ENCODE measurements at regions not wholly inside any gene's neighbourhood (a gene's known extent, or its start where the extent isn't known, plus 50 kb on each side); places are given as distances from the start of the nearest gene placed in this dataset.
A peak's percentile ranks its signal among the peaks of the same experiment; 100 is the strongest.
"Not testable (repeated sequence)": the region's sequence is repeated elsewhere in the genome, so short reads cannot be mapped to it uniquely, and the experiment has no call there.

GRCh38 chr2:393711-394696 is 106.1 kb upstream of the ALKAL2 start:
- DNase-seq = peak; percentile 61

DNA sequence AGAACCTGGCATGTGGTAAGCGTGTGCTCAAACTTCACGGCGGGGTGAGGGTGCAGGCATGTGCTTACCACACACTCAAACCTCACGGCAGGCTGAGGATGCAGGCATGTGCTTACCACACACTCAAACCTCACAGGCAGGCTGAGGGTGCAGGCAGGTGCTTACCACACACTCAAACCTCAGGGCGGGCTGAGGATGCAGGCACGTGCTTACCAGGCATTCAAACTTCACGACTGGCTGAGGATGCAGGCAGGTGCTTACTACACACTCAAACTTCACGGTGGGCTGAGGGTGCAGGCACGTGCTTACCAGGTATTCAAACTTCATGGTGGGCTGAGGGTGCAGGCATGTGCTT is 105.0 kb upstream of the ALKAL2 start:
- DNase-seq = no peak

- no peak for DNase-seq
Observed at GRCh38 chr2:392181-392925, 104.5 kb upstream of the ALKAL2 start.

DNA sequence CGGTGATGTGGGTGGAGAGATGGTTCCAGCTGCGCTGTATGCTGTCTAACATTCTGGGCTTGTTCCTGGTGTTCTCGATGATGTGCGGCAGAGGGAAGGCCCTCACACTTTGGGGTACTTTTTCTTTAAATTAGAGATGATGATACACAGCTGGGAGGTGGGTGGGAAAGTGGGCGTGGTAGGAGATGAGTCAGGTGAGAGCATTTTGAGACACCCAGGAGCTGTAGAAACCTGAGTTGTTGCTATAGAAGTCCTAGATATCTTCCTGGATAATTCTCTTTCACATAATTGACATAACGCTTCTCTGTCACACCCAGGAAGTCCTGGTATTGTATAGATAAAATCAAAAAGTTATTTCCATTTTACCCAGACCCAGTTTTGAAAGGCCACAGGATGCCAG is 103.8 kb upstream of the ALKAL2 start:
- DNase-seq = no peak

DNA sequence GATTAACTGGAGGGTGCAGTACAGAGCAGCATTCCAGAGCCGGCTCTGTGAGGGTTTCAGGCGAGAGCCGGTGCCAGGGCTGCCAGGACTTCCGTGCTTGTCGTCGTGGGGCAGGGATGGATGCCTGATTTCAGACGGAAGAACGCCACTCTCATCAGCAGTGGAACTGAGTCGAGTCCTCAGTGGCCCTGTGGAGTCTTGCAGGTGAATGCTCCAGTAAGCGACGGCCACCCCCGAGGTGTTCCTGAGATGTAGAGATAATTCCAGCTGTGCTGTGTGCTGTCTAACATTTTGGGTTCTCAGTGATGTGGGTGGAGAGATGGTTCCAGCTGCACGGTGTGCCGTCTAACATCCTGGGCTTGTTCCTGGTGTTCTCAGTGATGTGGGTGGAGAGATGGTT is 103.1 kb upstream of the ALKAL2 start:
- no peak for DNase-seq

DNA sequence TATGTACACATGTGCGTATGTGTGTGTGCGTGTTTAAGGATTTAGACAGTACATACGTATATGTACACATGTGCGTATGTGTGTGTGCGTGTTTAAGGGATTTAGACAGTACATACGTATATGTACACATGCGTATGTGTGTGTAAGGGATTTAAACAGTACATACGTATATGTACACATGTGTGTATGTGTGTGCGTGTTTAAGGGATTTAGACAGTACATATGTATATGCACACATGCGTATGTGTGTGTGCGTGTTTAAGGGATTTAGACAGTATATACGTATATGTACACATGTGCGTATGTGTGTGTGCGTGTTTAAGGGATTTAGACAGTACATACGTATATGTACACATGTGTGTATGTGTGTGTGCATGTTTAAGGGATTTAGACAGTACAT is 102.1 kb upstream of the ALKAL2 start:
- DNase-seq = not testable (repeated sequence)

DNA sequence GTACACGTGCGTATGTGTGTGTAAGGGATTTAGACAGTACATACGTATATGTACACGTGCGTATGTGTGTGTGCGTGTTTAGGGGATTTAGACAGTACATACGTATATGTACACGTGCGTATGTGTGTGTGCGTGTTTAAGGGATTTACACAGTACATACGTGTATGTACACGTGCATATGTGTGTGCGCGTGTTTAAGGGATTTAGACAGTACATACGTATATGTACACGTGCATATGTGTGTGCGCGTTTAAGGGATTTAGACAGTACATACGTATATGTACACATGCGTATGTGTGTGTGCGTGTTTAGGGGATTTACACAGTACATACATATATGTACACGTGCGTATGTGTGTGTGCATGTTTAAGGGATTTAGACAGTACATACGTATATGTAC is 100.9 kb upstream of the ALKAL2 start:
- not testable (repeated sequence) for DNase-seq

DNA sequence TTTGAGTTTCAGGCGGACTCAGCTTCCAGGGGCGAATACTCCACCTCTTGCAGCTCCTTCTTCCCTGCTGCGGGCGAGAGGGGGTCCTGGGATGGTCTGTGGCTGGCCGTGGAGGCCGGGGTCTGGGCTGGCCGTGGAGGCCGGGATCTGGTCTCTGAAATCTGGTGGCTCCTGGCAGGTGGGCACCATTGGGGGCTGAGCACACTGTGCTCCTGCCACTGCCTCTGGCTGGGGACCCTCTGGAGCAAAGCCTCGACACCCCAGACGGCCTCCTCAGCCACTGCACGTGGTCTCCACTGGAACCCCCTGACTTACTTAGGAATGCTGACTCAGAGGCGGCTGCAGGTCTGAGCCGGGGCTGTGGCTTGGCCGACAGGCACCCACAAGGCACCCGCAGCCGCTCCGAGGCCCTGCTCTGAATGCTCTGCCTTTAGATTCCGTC is 100.1 kb upstream of the ALKAL2 start:
- DNase-seq = no peak

GRCh38 chr2:386406-387103 is 98.7 kb upstream of the ALKAL2 start:
- no peak for DNase-seq

DNA sequence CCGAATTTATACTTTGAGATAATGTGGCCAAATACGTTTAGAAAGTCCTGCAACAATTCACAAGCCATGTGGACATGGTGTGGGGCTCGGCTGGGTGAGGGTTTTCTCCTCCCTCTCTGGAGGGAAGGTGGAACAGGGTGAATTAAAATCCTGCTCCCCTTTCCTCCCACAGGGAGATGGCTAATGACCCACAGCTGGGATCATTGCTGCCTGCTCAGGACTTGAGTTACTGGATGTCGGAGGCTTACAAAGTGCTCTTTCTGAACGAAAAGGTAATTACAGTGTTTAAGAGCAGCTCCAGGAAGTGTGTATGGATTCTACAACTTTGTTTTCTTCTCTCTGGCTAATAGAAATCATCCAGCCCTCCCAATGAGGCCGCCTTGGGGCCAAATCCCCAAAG is 97.9 kb upstream of the ALKAL2 start:
- DNase-seq = no peak

DNA sequence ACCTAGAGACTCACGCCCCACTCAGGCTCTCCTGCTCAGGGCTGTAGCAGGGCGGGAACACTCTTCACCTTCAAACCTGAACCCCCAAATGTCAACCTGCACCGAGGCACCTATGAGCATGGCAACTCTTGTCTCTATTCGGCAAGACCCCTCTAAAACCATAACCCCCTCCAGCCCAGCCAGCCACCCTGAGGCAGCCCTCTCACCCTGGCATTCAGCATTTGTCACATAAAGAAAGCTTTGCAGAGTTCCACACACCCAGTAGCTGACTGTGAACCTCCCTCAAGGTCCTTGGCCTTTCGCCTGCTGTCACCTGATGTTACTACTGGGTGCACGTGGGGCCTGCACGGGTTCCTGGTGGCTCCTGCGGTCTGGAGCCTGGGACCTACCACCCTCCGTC is 97.2 kb upstream of the ALKAL2 start:
- DNase-seq = no peak

DNA sequence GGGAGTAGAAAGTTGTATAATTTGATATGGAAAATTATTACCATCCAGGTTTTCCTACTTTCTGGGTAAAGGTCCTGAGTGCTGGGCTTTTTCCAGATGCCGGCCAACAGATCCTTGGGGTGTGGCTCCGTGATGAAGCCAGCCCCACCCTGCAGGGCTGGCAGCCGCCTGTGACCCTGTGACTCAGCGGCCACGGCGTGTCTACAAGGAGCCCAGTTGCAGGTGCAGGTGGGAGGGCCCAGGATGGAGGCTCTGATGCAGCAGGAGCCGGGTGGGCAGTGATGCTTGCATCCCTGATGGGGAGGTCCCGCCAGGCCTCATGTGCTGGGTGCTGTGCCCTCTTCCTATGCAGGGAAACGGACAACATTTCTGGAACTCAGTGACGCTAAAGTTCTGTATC is 96.0 kb upstream of the ALKAL2 start:
- no peak for DNase-seq

DNA sequence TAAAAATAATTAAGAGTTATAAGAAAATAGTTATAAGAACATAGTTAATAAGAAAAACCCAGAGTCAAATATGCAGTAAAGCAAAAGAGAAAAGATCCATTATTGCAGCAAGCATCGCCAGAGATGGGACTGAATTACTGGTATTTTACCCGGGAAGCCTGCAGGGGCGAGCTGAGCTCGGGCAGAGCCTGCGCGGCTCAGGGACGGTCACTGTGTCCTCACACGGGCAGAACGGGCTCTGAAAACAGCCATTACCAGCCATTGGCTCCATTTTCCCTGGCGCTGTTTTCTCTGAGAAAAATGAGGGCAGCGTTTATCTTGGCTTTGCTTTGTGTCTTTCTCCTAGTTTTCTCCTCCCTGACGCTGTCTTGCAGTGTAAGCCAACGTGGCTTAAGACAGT is 95.3 kb upstream of the ALKAL2 start:
- no peak for DNase-seq

- DNase-seq = no peak
Observed at GRCh38 chr2:382728-383022, 94.8 kb upstream of the ALKAL2 start.

GRCh38 chr2:381941-382727 is 94.2 kb upstream of the ALKAL2 start:
- no peak for DNase-seq

- DNase-seq = no peak
Observed at GRCh38 chr2:381181-381580, 93.3 kb upstream of the ALKAL2 start.

DNA sequence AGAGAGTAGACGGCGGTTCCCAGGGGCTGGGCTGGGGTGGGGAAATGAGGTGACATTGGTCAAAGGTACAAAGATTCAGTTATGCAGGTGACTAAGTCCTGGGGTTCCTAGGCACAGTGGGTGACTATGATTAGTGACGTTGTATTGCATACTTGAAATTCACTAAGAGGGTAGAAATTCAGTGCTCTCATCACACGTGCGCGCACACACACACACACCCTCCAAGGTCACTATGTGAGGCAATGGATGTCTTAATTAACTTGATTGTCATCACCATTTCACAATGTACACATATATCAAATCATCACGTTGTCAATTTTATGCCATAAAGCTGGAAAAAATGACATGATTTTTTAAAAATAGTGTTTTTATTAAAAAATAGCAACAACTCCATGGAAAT is 92.9 kb upstream of the ALKAL2 start:
- DNase-seq = no peak

- no peak for DNase-seq
Observed at GRCh38 chr2:380221-380620, 92.3 kb upstream of the ALKAL2 start.

DNA sequence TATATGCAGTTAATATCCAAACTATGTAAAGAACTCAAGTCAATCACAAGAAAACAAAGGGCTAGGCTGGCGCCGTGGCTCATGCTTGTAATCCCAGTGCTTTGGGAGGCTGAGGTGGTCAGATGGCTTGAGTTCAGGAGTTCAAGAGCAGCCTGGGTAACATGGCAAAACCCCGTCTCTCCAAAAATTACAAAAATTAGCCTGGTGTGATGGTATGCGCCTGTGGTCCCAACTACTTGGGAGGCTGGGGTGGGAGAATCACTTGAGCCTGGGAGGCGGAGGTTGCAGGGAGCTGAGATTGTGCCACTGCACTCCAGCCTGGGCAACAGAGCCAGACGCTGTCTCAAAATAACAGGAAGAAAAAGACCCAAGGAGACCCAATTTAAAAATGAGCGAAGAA is 91.9 kb upstream of the ALKAL2 start:
- no peak for DNase-seq

DNA sequence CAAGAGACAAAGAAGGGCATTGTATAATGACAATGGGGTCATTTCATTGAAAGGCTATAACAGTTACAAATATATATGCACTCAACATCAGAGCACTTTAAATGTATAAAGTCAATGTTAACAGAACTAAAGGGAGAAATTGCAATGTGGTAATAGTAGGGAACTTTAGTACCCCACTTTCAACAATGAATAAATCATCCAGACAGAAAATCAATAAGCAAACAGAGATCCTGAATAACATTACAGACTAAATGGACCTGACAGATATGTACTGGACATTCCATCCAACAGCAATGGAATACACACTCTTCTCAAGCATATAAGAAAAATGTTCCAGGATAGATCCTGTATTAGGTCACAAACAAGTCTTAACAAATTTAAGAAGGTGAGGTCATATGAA is 90.5 kb upstream of the ALKAL2 start:
- DNase-seq = no peak

- DNase-seq = no peak
Observed at GRCh38 chr2:377414-377813, 89.5 kb upstream of the ALKAL2 start.

DNA sequence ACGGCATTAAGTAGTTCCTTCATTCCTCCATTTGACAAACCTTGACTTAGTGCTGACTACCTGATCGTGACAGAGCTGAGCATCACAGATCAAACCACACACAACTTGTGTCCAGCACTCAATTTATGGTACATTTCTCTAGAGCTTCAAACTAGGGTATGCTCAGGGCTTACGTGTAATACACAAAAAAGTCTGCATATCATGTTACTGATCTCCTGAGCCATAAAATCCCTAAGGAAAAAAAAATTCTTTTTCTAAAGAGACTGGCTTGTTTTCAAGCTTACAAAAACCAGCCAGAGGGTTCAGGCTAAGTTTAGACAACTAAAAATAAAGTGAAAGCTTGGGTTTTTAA is 88.0 kb upstream of the ALKAL2 start:
- no peak for DNase-seq
